ENCODE measurements at regions not wholly inside any gene's neighbourhood (a gene's known extent, or its start where the extent isn't known, plus 50 kb on each side); places are given as distances from the start of the nearest gene placed in this dataset.

- no peak overlapping the region for H3K27ac Mint-ChIP-seq
- DNase-seq (ENCODE audit: low spot score) (no peak), ATAC-seq (no peak)
- H3K9me3 Mint-ChIP-seq, result peaks cover 4% of the 10 kb centered on the region; the same call in 1 of the 2 replicates
- no peak overlapping the region for H3K4me3 Mint-ChIP-seq
- CTCF ChIA-PET, result no interaction called here
- no peaks in the 10 kb centered on the region for H3K4me1 Mint-ChIP-seq
- POLR2A ChIA-PET, result no interaction called here
- H3K27me3 Mint-ChIP-seq (ENCODE audit: low read depth), result no peaks in the 10 kb centered on the region
- H3K36me3 Mint-ChIP-seq, result no peaks in the 10 kb centered on the region
- TF ChIP-seq AFF4 (CRISPR knock-in tag; IDR thresholded peaks at IDR 0.05; ENCODE audit: borderline replicate concordance) (no peak), IRF2 (CRISPR knock-in tag; IDR thresholded peaks at IDR 0.05; ENCODE audit: borderline replicate concordance, low read depth) (no peak), ZNF396 (CRISPR knock-in tag; IDR thresholded peaks at IDR 0.05; ENCODE audit: borderline replicate concordance) (no peak), ARID4B (CRISPR knock-in tag; IDR thresholded peaks at IDR 0.05; ENCODE audit: borderline replicate concordance) (no peak), RORB (CRISPR knock-in tag; IDR thresholded peaks at IDR 0.05) (no peak), GRHL2 (CRISPR knock-in tag; IDR thresholded peaks at IDR 0.05; ENCODE audit: insufficient replicate concordance, severe bottlenecking) (no peak), CTCF (IDR thresholded peaks at IDR 0.05) (no peak), EMX1 (CRISPR knock-in tag; IDR thresholded peaks at IDR 0.05) (no peak), ZNF219 (CRISPR knock-in tag; IDR thresholded peaks at IDR 0.05; ENCODE audit: borderline replicate concordance) (no peak), NFYB (CRISPR knock-in tag; conservative IDR thresholded peaks at IDR 0.05; ENCODE audit: low read depth) (no peak), STAT6 (CRISPR knock-in tag; conservative IDR thresholded peaks at IDR 0.05; ENCODE audit: low read depth) (no peak), FOXP4 (CRISPR knock-in tag; IDR thresholded peaks at IDR 0.05) (no peak), KAT7 (CRISPR knock-in tag; IDR thresholded peaks at IDR 0.05; ENCODE audit: borderline replicate concordance) (no peak), TP53 (CRISPR knock-in tag; IDR thresholded peaks at IDR 0.05) (no peak), ZNF671 (CRISPR knock-in tag; IDR thresholded peaks at IDR 0.05) (no peak)
Observed at GRCh38 chr2:175729049-175729706, 272.9 kb downstream of the LNPK start.
